GM12878 (cell line): ENCODE measurements at regions not wholly inside any gene's neighbourhood (a gene's known extent, or its start where the extent isn't known, plus 50 kb on each side); places are given as distances from the start of the nearest gene placed in this dataset.

Experiments
- ATAC-seq: fragments of 200-7000 bp; cut with Tn5 transposase; 3 replicates; pipeline ENCODE4 v1.9.1; 2020; ENCODE audit warnings: mild to moderate bottlenecking, moderate library complexity
- BruUV-seq: library from RNA; stranded (reverse); fragments of 400-500 nt; replicated peaks from 2 replicates; lab custom pipeline; 2021; lab: Mats Ljungman, UMichigan
- CTCF ChIA-PET: fragments of 300-600 bp; sonication (Branson Sonifier 250); formaldehyde crosslinking; extraction: SDS; loops from one replicate; lab custom pipeline; 2021; ENCODE audit warnings: inconsistent platforms; lab: Yijun Ruan, JAX
- POLR2A ChIA-PET: fragments of 350-600 bp; formaldehyde crosslinking; extraction: SDS; loops from one replicate; lab custom pipeline; 2021; ENCODE audit warnings: inconsistent platforms; lab: Charles Lee
- RAD21 ChIA-PET: fragments of 300-600 bp; sonication (Branson Sonifier 250); formaldehyde crosslinking; loops from one replicate; lab custom pipeline; 2023; ENCODE audit warnings: antibody characterized with exemption; ENCODE audit not compliant: unreplicated experiment; lab: Charles Lee
- SMC1A ChIA-PET: fragments of 300-600 bp; sonication (Branson Sonifier 250); formaldehyde crosslinking; loops from one replicate; lab custom pipeline; 2023; ENCODE audit not compliant: unreplicated experiment, uncharacterized antibody; lab: Charles Lee
- DNase-seq: peaks from one replicate; pipeline ENCODE4 v3.0.0-alpha.2; 2011; ENCODE audit warnings: low read depth, low spot score
- FAIRE-seq: peaks from 3 replicates; lab custom pipeline; 2011; peaks lifted over from hg19 to GRCh38; lab: Jason Lieb, UNC
- H2AFZ ChIP-seq: 2 replicates; pipeline ENCODE4 v1.6.0; 2011; ENCODE audit warnings: low read depth, low read length, control low read depth; ENCODE audit not compliant: control insufficient read depth
- H3K27ac ChIP-seq: 2 replicates; pipeline ENCODE4 v1.5.1; 2011; ENCODE audit warnings: control low read depth; ENCODE audit not compliant: control insufficient read depth, insufficient read depth
- H3K27me3 ChIP-seq, 2 experiments: replicated peaks in 1 of 2; 2 replicates each; pipeline versions ENCODE4 v1.6.0 to v1.6.1; 2011; ENCODE audit warnings: low read length in 1 of 2; ENCODE audit not compliant: control insufficient read depth in 2 of 2, insufficient read depth in 2 of 2
- H3K36me3 ChIP-seq, 2 experiments: 2 replicates each; pipeline ENCODE4 v1.5.1; 2011; ENCODE audit warnings: low read length in 1 of 2; ENCODE audit not compliant: control insufficient read depth in 2 of 2, insufficient read depth in 2 of 2
- H3K4me1 ChIP-seq: 2 replicates; pipeline ENCODE4 v1.6.1; 2011; ENCODE audit warnings: mild to moderate bottlenecking, low read length, moderate library complexity, mixed read lengths; ENCODE audit not compliant: control insufficient read depth, insufficient read depth
- H3K4me2 ChIP-seq: 2 replicates; pipeline ENCODE4 v1.6.0; 2011; ENCODE audit warnings: control low read depth; ENCODE audit not compliant: control insufficient read depth, insufficient read depth
- H3K4me3 ChIP-seq: fragments of 200-600 bp; sonication (generic); 2 replicates; pipeline ENCODE4 v1.5.1; 2016
- H3K79me2 ChIP-seq: 2 replicates; pipeline ENCODE4 v1.6.0; 2011; ENCODE audit warnings: low read length; ENCODE audit not compliant: control insufficient read depth, insufficient read depth
- H3K9ac ChIP-seq: 2 replicates; pipeline ENCODE4 v1.8.0; 2011; ENCODE audit warnings: low read length, control low read depth, mixed read lengths; ENCODE audit not compliant: control insufficient read depth, insufficient read depth
- H3K9me3 ChIP-seq: replicated peaks from 3 replicates; pipeline ENCODE4 v1.5.1; 2011; ENCODE audit warnings: mild to moderate bottlenecking, low read length; ENCODE audit not compliant: control insufficient read depth, insufficient read depth
- H4K20me1 ChIP-seq: 2 replicates; pipeline ENCODE4 v1.6.0; 2011; ENCODE audit not compliant: control insufficient read depth, insufficient read depth
- BACH1 ChIP-seq: fragments of 450-650 bp; IDR thresholded peaks from 2 replicates; pipeline ENCODE4 v1.6.1; 2017; ENCODE audit warnings: mild to moderate bottlenecking, borderline replicate concordance
- CUX1 ChIP-seq: IDR thresholded peaks from 2 replicates; pipeline ENCODE4 v1.6.1; 2012; ENCODE audit warnings: improper control_type of control experiment, low read depth, low read length; ENCODE audit not compliant: insufficient replicate concordance
- ETV6 ChIP-seq, 2 experiments: fragments of 450-650 bp in 1 of 2; IDR thresholded peaks in 1 of 2; conservative IDR thresholded peaks in 1 of 2; 2 replicates each; pipeline ENCODE4 v1.6.1; 2014; ENCODE audit warnings: antibody characterized with exemption in 1 of 2, borderline replicate concordance in 1 of 2, low read depth in 1 of 2, mild to moderate bottlenecking in 1 of 2, moderate library complexity in 1 of 2
- IKZF1 ChIP-seq: fragments of 450-650 bp; conservative IDR thresholded peaks from 2 replicates; pipeline ENCODE4 v1.6.1; 2017; ENCODE audit warnings: antibody characterized with exemption, mild to moderate bottlenecking
- MLLT1 ChIP-seq: fragments of 450-650 bp; IDR thresholded peaks from 2 replicates; pipeline ENCODE4 v1.6.1; 2016; ENCODE audit warnings: mild to moderate bottlenecking
- NFXL1 ChIP-seq: fragments of 450-650 bp; IDR thresholded peaks from 2 replicates; pipeline ENCODE4 v1.6.1; 2017; ENCODE audit warnings: antibody characterized with exemption, mild to moderate bottlenecking, borderline replicate concordance
- NR2F1 ChIP-seq: fragments of 450-650 bp; conservative IDR thresholded peaks from 2 replicates; pipeline ENCODE4 v1.6.1; 2017; ENCODE audit warnings: mild to moderate bottlenecking
- PKNOX1 ChIP-seq: fragments of 450-650 bp; IDR thresholded peaks from 2 replicates; pipeline ENCODE4 v1.6.1; 2016; ENCODE audit warnings: mild to moderate bottlenecking
- TCF3 ChIP-seq: IDR thresholded peaks from 2 replicates; pipeline ENCODE4 v1.6.1; 2012; ENCODE audit warnings: low read depth, mild to moderate bottlenecking, low read length, borderline replicate concordance; ENCODE audit not compliant: insufficient read depth
- ZNF217 ChIP-seq: fragments of 450-650 bp; IDR thresholded peaks from 2 replicates; pipeline ENCODE4 v1.6.1; 2017; ENCODE audit warnings: antibody characterized with exemption, mild to moderate bottlenecking
- WGBS: methylation state at CpG from one replicate; pipeline ENCODE4 v1.1.6; 2016; ENCODE audit warnings: low lambda C conversion rate; ENCODE audit not compliant: insufficient replicate concordance, insufficient coverage; ENCODE audit errors: missing lambda C conversion rate; 5-methylcytosine and 5-hydroxymethylcytosine counted together
- in situ Hi-C: fragments of 300-500 bp; cut with MboI; formaldehyde crosslinking; loops from 9 replicates; pipeline ENCODE4 v1.14.3; 2018; ENCODE audit warnings: mixed read lengths
- intact Hi-C: fragments of 100-400 bp; cut with micrococcal nuclease; formaldehyde crosslinking; loops from one replicate; pipeline ENCODE4 v1.14.2; 2022; ENCODE audit not compliant: unreplicated experiment

- no peak overlapping the region for H3K27ac ChIP-seq
- ChIA-PET SMC1A (no interaction called here), POLR2A (no interaction called here), CTCF (no interaction called here), RAD21 (no interaction called here)
- in situ Hi-C loops: no loop called here
- no peaks in the 10 kb centered on the region for H3K36me3 ChIP-seq
- 4% methylated on average over 5 of the region's 5 CpGs for WGBS
- no peaks in the 10 kb centered on the region for H3K9me3 ChIP-seq
- intact Hi-C loops: no loop called here
- FAIRE-seq (no peak), ATAC-seq (peak; percentile 85), DNase-seq (no peak)
- H3K79me2 ChIP-seq: no peaks in the 10 kb centered on the region
- H3K9ac ChIP-seq: no peak overlapping the region
- no peak overlapping the region for H2AFZ ChIP-seq
- TF ChIP-seq NR2F1: no peak
- peak; percentile 71; the same call in 1 of the 2 replicates for TF ChIP-seq PKNOX1
- no TSS peak for BruUV-seq
- H3K27me3 ChIP-seq: no peaks in the 10 kb centered on the region
- no peaks in the 10 kb centered on the region for H3K4me1 ChIP-seq
- H4K20me1 ChIP-seq: no peaks in the 10 kb centered on the region
- H3K4me2 ChIP-seq: peak overlapping the region; percentile 15; the same call in 1 of the 2 replicates
- no peak overlapping the region for H3K4me3 ChIP-seq
These were observed 943.8 kb downstream of the SLC16A7 start for GRCh38 chr12:60539592-60539991.

GRCh38 chr12:60568914-60569313 lies 973.1 kb downstream of the SLC16A7 start:
- H3K4me2 ChIP-seq: no peak overlapping the region
- H3K79me2 ChIP-seq: no peaks in the 10 kb centered on the region
- H2AFZ ChIP-seq: no peak overlapping the region
- ChIA-PET CTCF (no interaction called here), POLR2A (no interaction called here), SMC1A (no interaction called here), RAD21 (no interaction called here)
- no peak overlapping the region for H3K4me3 ChIP-seq
- H3K36me3 ChIP-seq: no peaks in the 10 kb centered on the region
- no peaks in the 10 kb centered on the region for H4K20me1 ChIP-seq
- intact Hi-C loops: no loop called here
- in situ Hi-C loops: no loop called here
- no peak overlapping the region for H3K9ac ChIP-seq
- no peak overlapping the region for H3K27ac ChIP-seq
- 0% methylated on average over 2 of the region's 2 CpGs for WGBS
- H3K9me3 ChIP-seq: no peaks in the 10 kb centered on the region
- H3K4me1 ChIP-seq: no peaks in the 10 kb centered on the region
- H3K27me3 ChIP-seq: no peaks in the 10 kb centered on the region
- no peak for ATAC-seq
- no TSS peak for BruUV-seq
- no peak for DNase-seq
- no peak for FAIRE-seq
- TF ChIP-seq CUX1: no peak
- no peak for TF ChIP-seq BACH1
- TF ChIP-seq TCF3: no peak
- TF ChIP-seq ZNF217: no peak
- no peak for TF ChIP-seq MLLT1
- no peak for TF ChIP-seq IKZF1
- TF ChIP-seq ETV6 (conservative IDR thresholded peaks at IDR 0.05 in 1 of 2, IDR thresholded peaks at IDR 0.05 in 1 of 2; ENCODE audit: borderline replicate concordance in 1 of 2, low read depth in 1 of 2): no peak
- TF ChIP-seq NFXL1: no peak
